Breast epithelium (tissue), 3 donors: ENCODE measurements at regions not wholly inside any gene's neighbourhood (a gene's known extent, or its start where the extent isn't known, plus 50 kb on each side); places are given as distances from the start of the nearest gene placed in this dataset.

Experiments
- CTCF ChIP-seq, 3 donors: fragments of 450-650 bp; IDR thresholded peaks; one replicate each; pipeline ENCODE4 v1.5.1; 2016 to 2017; ENCODE audit warnings: antibody characterized with exemption in 3 of 3, mild to moderate bottlenecking in 3 of 3, moderate library complexity in 3 of 3
- POLR2AphosphoS5 ChIP-seq, 3 donors: sonication (generic); formaldehyde crosslinking; IDR thresholded peaks; one replicate each; pipeline ENCODE4 v1.6.1; 2017; ENCODE audit warnings: antibody characterized with exemption in 3 of 3

- TF ChIP-seq CTCF (IDR thresholded peaks at IDR 0.05) (no peak), POLR2AphosphoS5 (IDR thresholded peaks at IDR 0.05) (no peak)
Observed at GRCh38 chr4:107512549-107512948, 207.5 kb downstream of the PAPSS1 start.
